Suprapubic skin (tissue), 3 donors: ENCODE measurements at regions not wholly inside any gene's neighbourhood (a gene's known extent, or its start where the extent isn't known, plus 50 kb on each side); places are given as distances from the start of the nearest gene placed in this dataset.

Source experiments
- EP300 ChIP-seq: sonication (generic); formaldehyde crosslinking; IDR thresholded peaks from one replicate; pipeline ENCODE4 v1.6.1; 2017; ENCODE audit warnings: antibody characterized with exemption
- TF ChIP-seq, protein P1 (sequence below), 2 donors: fragments of 200-600 bp in 1 of 2; fragments of 450-650 bp in 1 of 2; sonication (generic) in 1 of 2; IDR thresholded peaks; one replicate each; pipeline ENCODE4 v1.5.1; 2016 to 2019; ENCODE audit warnings: antibody characterized with exemption in 2 of 2, mild to moderate bottlenecking in 1 of 2, moderate library complexity in 1 of 2

DNA sequence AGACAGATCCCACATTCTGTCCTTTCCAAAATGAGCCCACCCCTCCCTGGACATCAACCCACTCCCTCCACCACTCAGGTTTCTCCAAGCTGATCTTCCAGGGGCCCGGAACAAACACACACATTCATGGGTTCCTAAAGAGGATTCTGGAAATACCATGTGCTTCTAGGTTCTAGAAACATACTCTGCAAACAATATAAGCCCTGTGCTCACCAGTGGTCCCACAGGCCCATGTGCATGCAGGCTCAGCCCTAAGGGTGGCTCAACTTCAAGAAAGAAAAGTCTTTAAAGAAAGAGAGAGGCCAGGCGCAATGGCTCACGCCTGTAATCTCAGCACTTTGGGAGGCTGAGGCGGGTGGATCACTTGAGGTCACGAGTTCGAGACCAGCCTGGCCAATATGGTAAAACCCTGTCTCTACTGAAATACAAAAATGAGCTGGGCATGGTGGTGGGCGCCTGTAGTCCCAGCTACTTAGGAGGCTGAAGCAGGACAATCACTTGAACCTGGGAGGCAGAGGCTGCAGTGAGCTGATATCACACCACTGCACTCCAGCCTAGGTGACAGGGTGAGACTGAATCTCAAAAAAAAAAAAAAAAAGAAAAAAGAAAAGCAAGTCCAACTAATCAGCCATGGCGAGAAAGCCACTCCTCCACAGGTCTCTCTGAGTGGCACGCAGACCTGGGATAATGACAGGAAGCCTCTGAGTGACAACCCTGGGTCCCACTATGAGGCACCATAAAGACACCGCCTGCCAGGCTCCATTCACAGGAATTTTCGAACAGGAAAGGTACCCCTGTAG lies 59.5 kb upstream of the PNMA1 start:
- TF ChIP-seq, protein P1, sequence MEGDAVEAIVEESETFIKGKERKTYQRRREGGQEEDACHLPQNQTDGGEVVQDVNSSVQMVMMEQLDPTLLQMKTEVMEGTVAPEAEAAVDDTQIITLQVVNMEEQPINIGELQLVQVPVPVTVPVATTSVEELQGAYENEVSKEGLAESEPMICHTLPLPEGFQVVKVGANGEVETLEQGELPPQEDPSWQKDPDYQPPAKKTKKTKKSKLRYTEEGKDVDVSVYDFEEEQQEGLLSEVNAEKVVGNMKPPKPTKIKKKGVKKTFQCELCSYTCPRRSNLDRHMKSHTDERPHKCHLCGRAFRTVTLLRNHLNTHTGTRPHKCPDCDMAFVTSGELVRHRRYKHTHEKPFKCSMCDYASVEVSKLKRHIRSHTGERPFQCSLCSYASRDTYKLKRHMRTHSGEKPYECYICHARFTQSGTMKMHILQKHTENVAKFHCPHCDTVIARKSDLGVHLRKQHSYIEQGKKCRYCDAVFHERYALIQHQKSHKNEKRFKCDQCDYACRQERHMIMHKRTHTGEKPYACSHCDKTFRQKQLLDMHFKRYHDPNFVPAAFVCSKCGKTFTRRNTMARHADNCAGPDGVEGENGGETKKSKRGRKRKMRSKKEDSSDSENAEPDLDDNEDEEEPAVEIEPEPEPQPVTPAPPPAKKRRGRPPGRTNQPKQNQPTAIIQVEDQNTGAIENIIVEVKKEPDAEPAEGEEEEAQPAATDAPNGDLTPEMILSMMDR (IDR thresholded peaks at IDR 0.05), result no peak
- no peak for TF ChIP-seq EP300
